SK-N-SH (cell line): ENCODE measurements at regions not wholly inside any gene's neighbourhood (a gene's known extent, or its start where the extent isn't known, plus 50 kb on each side); places are given as distances from the start of the nearest gene placed in this dataset.

Experiments used
- CTCF ChIA-PET: fragments of 300-600, 350-600 bp; formaldehyde crosslinking; extraction: SDS; loops from one replicate; lab custom pipeline; 2021; lab: Yijun Ruan, JAX
- POLR2A ChIA-PET: fragments of 350-600 bp; sonication (Branson Sonifier 250); formaldehyde crosslinking; extraction: SDS; loops from one replicate; lab custom pipeline; 2020; ENCODE audit warnings: antibody characterized with exemption, inconsistent platforms; lab: Yijun Ruan, JAX
- DNase-seq: peaks from one replicate; pipeline ENCODE4 v3.0.0; 2012
- H2AFZ ChIP-seq: fragments of 200-600 bp; sonication (generic); 2 replicates; pipeline ENCODE4 v1.8.1; 2016; ENCODE audit warnings: antibody characterized with exemption, mild to moderate bottlenecking, low read depth
- H3F3A ChIP-seq: fragments of 200-600 bp; sonication (generic); replicated peaks from 2 replicates; pipeline ENCODE3; 2016; ENCODE audit warnings: antibody characterized with exemption, mild to moderate bottlenecking; ENCODE audit not compliant: insufficient read depth
- H3K27ac ChIP-seq, 2 experiments: fragments of 200-500 bp in 1 of 2; fragments of 200-600 bp in 1 of 2; sonication (Bioruptor generic) in 1 of 2; sonication (generic), shearing (Covaris generic) in 1 of 2; 2 replicates each; pipeline versions ENCODE4 v1.5.1 to v1.6.1; 2014 to 2016; ENCODE audit warnings: low read depth in 2 of 2, inconsistent platforms in 1 of 2, low read length in 1 of 2, mild to moderate bottlenecking in 1 of 2, mixed read lengths in 1 of 2
- H3K27me3 ChIP-seq: fragments of 200-600 bp; sonication (generic), shearing (Covaris generic); 2 replicates; pipeline ENCODE4 v1.6.1; 2016; ENCODE audit warnings: mixed run types; ENCODE audit not compliant: insufficient read depth
- H3K36me3 ChIP-seq, 2 experiments: fragments of 200-500 bp in 1 of 2; fragments of 200-600 bp in 1 of 2; sonication (Bioruptor generic) in 1 of 2; sonication (generic) in 1 of 2; replicated peaks in 1 of 2; 2 replicates each; pipeline versions ENCODE3 to v1.5.1; 2014 to 2016; ENCODE audit warnings: low read length in 1 of 2, mild to moderate bottlenecking in 1 of 2; ENCODE audit not compliant: insufficient read depth in 2 of 2, control insufficient read depth in 1 of 2
- H3K4me1 ChIP-seq, 2 experiments: fragments of 200-500 bp in 1 of 2; fragments of 200-600 bp in 1 of 2; sonication (Bioruptor generic) in 1 of 2; sonication (generic), shearing (Covaris generic) in 1 of 2; 2 replicates each; pipeline versions ENCODE4 v1.5.1 to v1.6.1; 2014 to 2016; ENCODE audit warnings: low read depth in 1 of 2, low read length in 1 of 2, mixed run types in 1 of 2; ENCODE audit not compliant: insufficient read depth in 2 of 2, control insufficient read depth in 1 of 2
- H3K4me2 ChIP-seq: fragments of 200-600 bp; sonication (generic), shearing (Covaris generic); 2 replicates; pipeline ENCODE4 v1.6.1; 2017; ENCODE audit warnings: mixed run types
- H3K4me3 ChIP-seq, 2 experiments: fragments of 200-500 bp in 1 of 2; fragments of 200-600 bp in 1 of 2; sonication (Bioruptor generic) in 1 of 2; sonication (generic), shearing (Covaris generic) in 1 of 2; 2 replicates each; pipeline versions ENCODE4 v1.5.1 to v1.8.1; 2014 to 2016; ENCODE audit warnings: low read depth in 2 of 2, inconsistent platforms in 1 of 2, low read length in 1 of 2, mild to moderate bottlenecking in 1 of 2, mixed read lengths in 1 of 2, moderate library complexity in 1 of 2
- H3K79me2 ChIP-seq: fragments of 200-600 bp; sonication (generic); 2 replicates; pipeline ENCODE4 v1.8.1; 2017; ENCODE audit warnings: mild to moderate bottlenecking; ENCODE audit not compliant: insufficient read depth
- H3K9ac ChIP-seq: fragments of 200-600 bp; sonication (generic); 2 replicates; pipeline ENCODE4 v1.6.1; 2017; ENCODE audit warnings: mixed run types
- H3K9me2 ChIP-seq: fragments of 200-600 bp; sonication (generic); 2 replicates; pipeline ENCODE4 v1.6.1; 2017; ENCODE audit warnings: mixed run types
- H3K9me3 ChIP-seq: fragments of 200-600 bp; sonication (generic); 2 replicates; pipeline ENCODE4 v1.6.1; 2017; ENCODE audit warnings: mixed run types, mild to moderate bottlenecking, moderate library complexity
- H4K20me1 ChIP-seq: fragments of 200-600 bp; sonication (generic); 2 replicates; pipeline ENCODE4 v1.6.1; 2017; ENCODE audit warnings: mild to moderate bottlenecking, mixed run types; ENCODE audit not compliant: insufficient read depth
- IRF3 ChIP-seq: fragments of 150-350 bp; IDR thresholded peaks from 2 replicates; pipeline ENCODE4 v1.6.1; 2016; ENCODE audit warnings: mild to moderate bottlenecking, low read depth, low read length
- PBX3 ChIP-seq: IDR thresholded peaks from 2 replicates; pipeline ENCODE4; 2012
- POLR2AphosphoS5 ChIP-seq: IDR thresholded peaks from 2 replicates; pipeline ENCODE4 v1.6.1; 2012; ENCODE audit warnings: low read depth, low read length
- RFX5 ChIP-seq: IDR thresholded peaks from 2 replicates; pipeline ENCODE4 v1.6.1; 2012; ENCODE audit warnings: mild to moderate bottlenecking, improper control_type of control experiment, low read length
- TEAD4 ChIP-seq: IDR thresholded peaks from 2 replicates; pipeline ENCODE4 v1.4.0; 2012; ENCODE audit warnings: mild to moderate bottlenecking, borderline replicate concordance; ENCODE audit not compliant: insufficient read depth
- USF1 ChIP-seq: IDR thresholded peaks from 2 replicates; pipeline ENCODE4 v1.4.0; 2012; ENCODE audit warnings: low read depth, borderline replicate concordance
- WGBS: methylation state at CpG from one replicate; pipeline ENCODE4 v1.1.6; 2017; ENCODE audit warnings: low lambda C conversion rate; 5-methylcytosine and 5-hydroxymethylcytosine counted together

- no peaks in the 10 kb centered on the region for H3K36me3 ChIP-seq
- peak overlapping the region in 1 of 2 experiments; percentile 30; a peak in 2 of 4 replicates for H3K27ac ChIP-seq
- no peaks in the 10 kb centered on the region for H3K27me3 ChIP-seq
- H3K9ac ChIP-seq: no peak overlapping the region
- no peak for TF ChIP-seq POLR2AphosphoS5
- TF ChIP-seq PBX3: peak; percentile 21; the same call in 1 of the 2 replicates
- no peaks in the 10 kb centered on the region for H3K9me3 ChIP-seq
- ChIA-PET CTCF (no interaction called here), POLR2A (no interaction called here)
- no peak for DNase-seq
- no peaks in the 10 kb centered on the region for H4K20me1 ChIP-seq
- no peak overlapping the region for H3K4me2 ChIP-seq
- peak overlapping the region; percentile 32; the same call in 1 of the 2 replicates for H2AFZ ChIP-seq
- no peak overlapping the region for H3K4me3 ChIP-seq
- H3F3A ChIP-seq: peaks cover 5% of the 10 kb centered on the region
- 74% methylated on average over 2 of the region's 2 CpGs for WGBS
- no peaks in the 10 kb centered on the region for H3K79me2 ChIP-seq
- H3K4me1 ChIP-seq: peaks cover 0 to 42% of the 10 kb centered on the region in 2 experiments; a peak in 2 of 4 replicates
- H3K9me2 ChIP-seq: no peaks in the 10 kb centered on the region
Measured at GRCh38 chr1:192512426-192513162, 63.0 kb upstream of the RGS1 start.

GRCh38 chr1:192513196-192513595, 62.4 kb upstream of the RGS1 start:
- CTCF ChIA-PET: no interaction called here
- 90% methylated on average over 1 of the region's 1 CpG for WGBS
- no peaks in the 10 kb centered on the region for H4K20me1 ChIP-seq

More at GRCh38 chr1:192513196-192513595, 62.4 kb upstream of the RGS1 start:
- 0 out of 2 replicates have a peak overlapping the region, but pooled peaks have one; percentile 32 for H2AFZ ChIP-seq
- POLR2A ChIA-PET: no interaction called here
- peaks cover 5% of the 10 kb centered on the region for H3F3A ChIP-seq
- no peaks in the 10 kb centered on the region for H3K27me3 ChIP-seq
- H3K79me2 ChIP-seq: no peaks in the 10 kb centered on the region
- H3K9me2 ChIP-seq: no peaks in the 10 kb centered on the region
- H3K4me2 ChIP-seq: no peak overlapping the region
- H3K9me3 ChIP-seq: no peaks in the 10 kb centered on the region
- DNase-seq: no peak
- peaks cover 0 to 44% of the 10 kb centered on the region in 2 experiments; a peak in 2 of 4 replicates for H3K4me1 ChIP-seq
- no peak for TF ChIP-seq IRF3
- TF ChIP-seq RFX5: no peak
- no peak for TF ChIP-seq USF1
- TF ChIP-seq TEAD4: no peak
- H3K36me3 ChIP-seq: no peaks in the 10 kb centered on the region
- H3K4me3 ChIP-seq: no peak overlapping the region
- no peak overlapping the region for H3K9ac ChIP-seq
- H3K27ac ChIP-seq: no peak overlapping the region; a peak in 2 of 4 replicates
